ENCODE measurements at regions not wholly inside any gene's neighbourhood (a gene's known extent, or its start where the extent isn't known, plus 50 kb on each side); places are given as distances from the start of the nearest gene placed in this dataset.

- Histone ChIP-seq H3K36me3 (ENCODE audit: control insufficient read depth in 2 of 2, insufficient read depth in 2 of 2, low read length in 1 of 2) (no peaks in the 10 kb centered on the region), H3K4me3 (no peak overlapping the region), H3K79me2 (ENCODE audit: control insufficient read depth, insufficient read depth, low read length) (no peaks in the 10 kb centered on the region), H3K27ac (ENCODE audit: control insufficient read depth, insufficient read depth) (no peak overlapping the region), H4K20me1 (ENCODE audit: control insufficient read depth, insufficient read depth) (no peaks in the 10 kb centered on the region), H2AFZ (ENCODE audit: control insufficient read depth, low read depth, low read length) (no peak overlapping the region), H3K4me1 (ENCODE audit: control insufficient read depth, insufficient read depth, low read length) (no peaks in the 10 kb centered on the region), H3K9ac (ENCODE audit: control insufficient read depth, insufficient read depth, low read length) (no peak overlapping the region), H3K27me3 (replicated peaks in 1 of 2; ENCODE audit: control insufficient read depth in 2 of 2, insufficient read depth in 2 of 2, low read length in 1 of 2) (no peaks in the 10 kb centered on the region), H3K9me3 (replicated peaks; ENCODE audit: control insufficient read depth, insufficient read depth, low read length) (no peaks in the 10 kb centered on the region; the same call in 2 of the 3 replicates), H3K4me2 (ENCODE audit: control insufficient read depth, insufficient read depth) (no peak overlapping the region)
- no peak for FAIRE-seq
- 0% methylated on average over 1 of the region's 1 CpG for WGBS (ENCODE audit: insufficient coverage, insufficient replicate concordance, low lambda C conversion rate, missing lambda C conversion rate)
- ChIA-PET CTCF (no interaction called here), SMC1A (ENCODE audit: uncharacterized antibody, unreplicated experiment) (interaction anchor here (1.1 kb wide), 1 partner anchor 10 kb away, joined by 3 read pairs; no protein-coding TSS in a partner anchor), RAD21 (ENCODE audit: unreplicated experiment) (no interaction called here), POLR2A (no interaction called here)
- no TSS peak for BruUV-seq (replicated peaks)
- in situ Hi-C loops (cut with MboI) (no loop called here), intact Hi-C loops (cut with micrococcal nuclease; ENCODE audit: unreplicated experiment) (no loop called here)
- no peak for DNase-seq (ENCODE audit: low read depth, low spot score)
- ATAC-seq: no peak
- TF ChIP-seq SIN3A (IDR thresholded peaks at IDR 0.05; ENCODE audit: low read depth, low read length) (no peak), ZNF687 (IDR thresholded peaks at IDR 0.05) (no peak), IRF4 (IDR thresholded peaks at IDR 0.05; ENCODE audit: low read depth, low read length) (no peak), ZNF217 (IDR thresholded peaks at IDR 0.05) (no peak), ZBTB33 (IDR thresholded peaks at IDR 0.05) (no peak), CUX1 (IDR thresholded peaks at IDR 0.05; ENCODE audit: insufficient replicate concordance, low read depth, low read length) (no peak), SMC3 (IDR thresholded peaks at IDR 0.05; ENCODE audit: borderline replicate concordance, low read length) (no peak), JUNB (IDR thresholded peaks at IDR 0.05) (no peak), HDGF (IDR thresholded peaks at IDR 0.05) (no peak), GABPA (IDR thresholded peaks at IDR 0.05; ENCODE audit: low read depth) (no peak), ELK1 (IDR thresholded peaks at IDR 0.05; ENCODE audit: low read depth, low read length) (no peak), ASH2L (IDR thresholded peaks at IDR 0.05; ENCODE audit: borderline replicate concordance, low read depth) (no peak), TARDBP (IDR thresholded peaks at IDR 0.05; ENCODE audit: borderline replicate concordance) (no peak), FOXM1 (IDR thresholded peaks at IDR 0.05; ENCODE audit: low read depth, low read length) (no peak), RUNX3 (IDR thresholded peaks at IDR 0.05; ENCODE audit: low read length) (no peak)
Observed at GRCh38 chr17:54466875-54467274, 433.8 kb upstream of the TOM1L1 start.

All from GM12878 (cell line).